Neural cell (in vitro differentiated cells): ENCODE measurements at regions not wholly inside any gene's neighbourhood (a gene's known extent, or its start where the extent isn't known, plus 50 kb on each side); places are given as distances from the start of the nearest gene placed in this dataset.

Experiments used
- H2AFZ ChIP-seq: fragments of 200-600, 300-800 bp; sonication (generic), shearing (Covaris generic); 2 replicates; pipeline ENCODE4 v1.6.0; 2014; ENCODE audit warnings: low read depth, mild to moderate bottlenecking, antibody characterized with exemption, low read length, moderate library complexity
- H3F3A ChIP-seq: fragments of 200-600 bp; shearing (Covaris generic); 2 replicates; pipeline ENCODE4 v1.6.1; 2016; ENCODE audit warnings: mild to moderate bottlenecking, moderate library complexity, mixed read lengths, antibody characterized with exemption, low read length; ENCODE audit not compliant: insufficient read depth, poor library complexity, severe bottlenecking
- H3K27ac ChIP-seq: fragments of 200-600, 300-800 bp; sonication (generic), shearing (Covaris generic); 2 replicates; pipeline ENCODE4 v1.5.1; 2014; ENCODE audit warnings: mild to moderate bottlenecking, low read length, moderate library complexity
- H3K27me3 ChIP-seq: fragments of 300-800, 200-600 bp; sonication (generic), shearing (Covaris generic); 2 replicates; pipeline ENCODE4 v1.6.0; 2014; ENCODE audit warnings: mild to moderate bottlenecking, low read depth, low read length, moderate library complexity; ENCODE audit not compliant: insufficient read depth
- H3K36me3 ChIP-seq: fragments of 300-800, 200-600 bp; sonication (generic), shearing (Covaris generic); 2 replicates; pipeline ENCODE4 v1.5.1; 2014; ENCODE audit warnings: mild to moderate bottlenecking, antibody characterized with exemption, low read length, moderate library complexity; ENCODE audit not compliant: insufficient read depth
- H3K4me2 ChIP-seq: fragments of 300-800, 200-600 bp; sonication (generic), shearing (Covaris generic); 2 replicates; pipeline ENCODE4 v1.6.0; 2014; ENCODE audit warnings: mild to moderate bottlenecking, low read length
- H3K4me3 ChIP-seq: fragments of 300-800, 200-600 bp; sonication (generic), shearing (Covaris generic); 2 replicates; pipeline ENCODE4 v1.5.1; 2014; ENCODE audit warnings: mild to moderate bottlenecking, low read length, moderate library complexity
- H3K79me2 ChIP-seq: fragments of 200-600 bp; shearing (Covaris generic); replicated peaks from 2 replicates; pipeline ENCODE4 v1.6.0; 2014; ENCODE audit warnings: mild to moderate bottlenecking, low read length, moderate library complexity; ENCODE audit not compliant: insufficient read depth
- H3K9ac ChIP-seq: fragments of 300-800, 200-600 bp; sonication (generic), shearing (Covaris generic); 2 replicates; pipeline ENCODE4 v1.6.1; 2016; ENCODE audit warnings: mild to moderate bottlenecking, low read length, mixed read lengths
- H3K9me2 ChIP-seq: fragments of 200-600 bp; shearing (Covaris generic); 2 replicates; pipeline ENCODE4 v1.6.1; 2016; ENCODE audit warnings: mild to moderate bottlenecking, low read length, mixed read lengths; ENCODE audit not compliant: insufficient read depth
- H3K9me3 ChIP-seq: fragments of 200-600, 300-800 bp; sonication (generic), shearing (Covaris generic); 2 replicates; pipeline ENCODE4 v1.6.1; 2016; ENCODE audit warnings: mild to moderate bottlenecking, mixed run types, low read length, moderate library complexity, mixed read lengths
- H4K20me1 ChIP-seq: fragments of 200-600 bp; shearing (Covaris generic); 2 replicates; pipeline ENCODE4 v1.6.1; 2016; ENCODE audit warnings: mild to moderate bottlenecking, mixed run types; ENCODE audit not compliant: insufficient read depth
- CTCF ChIP-seq: fragments of 450-650 bp; IDR thresholded peaks from 2 replicates; pipeline ENCODE4 v1.5.1; 2014; ENCODE audit warnings: antibody characterized with exemption, mild to moderate bottlenecking, moderate library complexity; ENCODE audit not compliant: poor library complexity, severe bottlenecking
- EP300 ChIP-seq: fragments of 450-650 bp; conservative IDR thresholded peaks from 2 replicates; pipeline ENCODE4 v1.6.1; 2014; ENCODE audit warnings: antibody characterized with exemption, mild to moderate bottlenecking, moderate library complexity; ENCODE audit not compliant: poor library complexity, severe bottlenecking
- EZH2 ChIP-seq: fragments of 200-600, 300-800 bp; shearing (Covaris generic), sonication (generic); IDR thresholded peaks from 2 replicates; pipeline ENCODE4 v1.6.1; 2014; ENCODE audit warnings: antibody characterized with exemption, low read length, borderline replicate concordance, mild to moderate bottlenecking; ENCODE audit not compliant: insufficient read depth, poor library complexity, severe bottlenecking
- MXI1 ChIP-seq: fragments of 450-650 bp; conservative IDR thresholded peaks from 2 replicates; pipeline ENCODE4 v1.6.1; 2014; ENCODE audit warnings: antibody characterized with exemption, mild to moderate bottlenecking; ENCODE audit not compliant: poor library complexity, severe bottlenecking
- POLR2AphosphoS5 ChIP-seq: IDR thresholded peaks from 2 replicates; pipeline ENCODE4 v1.6.1; 2012
- RAD21 ChIP-seq: fragments of 450-650 bp; conservative IDR thresholded peaks from 2 replicates; pipeline ENCODE4 v1.6.1; 2014; ENCODE audit warnings: antibody characterized with exemption, mild to moderate bottlenecking, moderate library complexity
- REST ChIP-seq: IDR thresholded peaks from 2 replicates; pipeline ENCODE4 v1.6.1; 2012; ENCODE audit warnings: borderline replicate concordance
- SMC3 ChIP-seq: fragments of 450-650 bp; conservative IDR thresholded peaks from 2 replicates; pipeline ENCODE4 v1.6.1; 2014; ENCODE audit warnings: antibody characterized with exemption, mild to moderate bottlenecking, moderate library complexity; ENCODE audit not compliant: poor library complexity
- TAF1 ChIP-seq: IDR thresholded peaks from 2 replicates; pipeline ENCODE4 v1.6.1; 2012; ENCODE audit warnings: low read depth

- Histone ChIP-seq H2AFZ (no peak overlapping the region), H3K9me2 (no peaks in the 10 kb centered on the region), H3K9me3 (no peaks in the 10 kb centered on the region), H3K36me3 (no peaks in the 10 kb centered on the region), H3F3A (no peaks in the 10 kb centered on the region), H3K79me2 (no peaks in the 10 kb centered on the region), H3K4me2 (no peak overlapping the region), H3K9ac (no peak overlapping the region), H3K27ac (no peak overlapping the region), H4K20me1 (no peaks in the 10 kb centered on the region), H3K4me3 (no peak overlapping the region), H3K27me3 (no peaks in the 10 kb centered on the region)
- no peak for TF ChIP-seq RAD21
- TF ChIP-seq EP300: no peak
- TF ChIP-seq REST: no peak
- no peak for TF ChIP-seq MXI1
- no peak for TF ChIP-seq CTCF
- TF ChIP-seq POLR2AphosphoS5: no peak
- no peak for TF ChIP-seq SMC3
These were observed 235.3 kb upstream of the NRIP1 start for GRCh38 chr21:15300131-15300530.

GRCh38 chr21:15301014-15301413 is 236.2 kb upstream of the NRIP1 start:
- Histone ChIP-seq H3F3A (no peaks in the 10 kb centered on the region), H4K20me1 (no peaks in the 10 kb centered on the region)
- no peak for TF ChIP-seq MXI1
- no peak for TF ChIP-seq CTCF
- no peak for TF ChIP-seq EZH2
- no peak for TF ChIP-seq EP300
- TF ChIP-seq TAF1: no peak
- no peak for TF ChIP-seq REST
- TF ChIP-seq RAD21: no peak

More at GRCh38 chr21:15301014-15301413, 236.2 kb upstream of the NRIP1 start:
- H3K9me2 ChIP-seq: no peaks in the 10 kb centered on the region
- no peak overlapping the region for H3K27ac ChIP-seq
- H3K9ac ChIP-seq: no peak overlapping the region
- H2AFZ ChIP-seq: no peak overlapping the region
- no peak overlapping the region for H3K4me3 ChIP-seq
- H3K79me2 ChIP-seq: no peaks in the 10 kb centered on the region
- no peaks in the 10 kb centered on the region for H3K9me3 ChIP-seq
- H3K36me3 ChIP-seq: no peaks in the 10 kb centered on the region
- no peak overlapping the region for H3K4me2 ChIP-seq
- no peaks in the 10 kb centered on the region for H3K27me3 ChIP-seq
